Mucosa of descending colon (tissue), 3 donors: ENCODE measurements at regions not wholly inside any gene's neighbourhood (a gene's known extent, or its start where the extent isn't known, plus 50 kb on each side); places are given as distances from the start of the nearest gene placed in this dataset.

Source experiments
- ATAC-seq: fragments of 200-7000 bp; cut with Tn5 transposase; one replicate; pipeline ENCODE4 v1.9.1; 2020; ENCODE audit warnings: mild to moderate bottlenecking, moderate library complexity
- DNase-seq, 3 donors: peaks; one replicate each; pipeline ENCODE4 v3.0.0-alpha.2; 2020
- H3K36me3 ChIP-seq: fragments of 200-600 bp; one replicate; pipeline ENCODE4 v1.8.0; 2021; ENCODE audit warnings: low read depth, mild to moderate bottlenecking
- H3K4me1 ChIP-seq: fragments of 200-600 bp; one replicate; pipeline ENCODE4 v1.8.0; 2021; ENCODE audit warnings: low read depth, mild to moderate bottlenecking
- H3K4me3 ChIP-seq: fragments of 200-600 bp; one replicate; pipeline ENCODE4 v1.8.0; 2021; ENCODE audit warnings: mild to moderate bottlenecking
- H3K9me3 ChIP-seq: fragments of 200-600 bp; one replicate; pipeline ENCODE4 v1.8.0; 2021; ENCODE audit warnings: mild to moderate bottlenecking
- CTCF ChIP-seq: fragments of 200-600 bp; IDR thresholded peaks from one replicate; pipeline ENCODE4 v1.8.0; 2022; ENCODE audit warnings: antibody characterized with exemption, mild to moderate bottlenecking
- intact Hi-C, 2 donors: fragments of 100-400 bp; cut with DNase I in 1 of 2; cut with micrococcal nuclease in 1 of 2; formaldehyde crosslinking; loops; one replicate each; pipeline versions ENCODE4 v1.11.0 to v1.11.1; 2022; cut with DNase I, micrococcal nuclease
- donor health status: DM: no; HTN: no; CAD: no; lungs with moderate emphysema.
- donor health status: DM: no; HTN: no; CAD: no.
- donor health status: DM: no; HTN: yes; CAD: no.

- no peaks in the 10 kb centered on the region for H3K4me1 ChIP-seq
- DNase-seq, result no peak
- no peak for ATAC-seq
- no peak overlapping the region for H3K4me3 ChIP-seq
- H3K36me3 ChIP-seq, result no peaks in the 10 kb centered on the region
- TF ChIP-seq CTCF, result no peak
- intact Hi-C loops, result no loop called here
- H3K9me3 ChIP-seq, result no peaks in the 10 kb centered on the region
Measured at GRCh38 chr7:20016669-20017068, 200.5 kb downstream of the MACC1 start.

GRCh38 chr7:20013536-20013935 is 203.6 kb downstream of the MACC1 start:
- Histone ChIP-seq H3K9me3 (no peaks in the 10 kb centered on the region), H3K4me1 (no peaks in the 10 kb centered on the region), H3K36me3 (no peaks in the 10 kb centered on the region), H3K4me3 (no peak overlapping the region)
- intact Hi-C loops, result no loop called here
- DNase-seq (no peak), ATAC-seq (no peak)
- TF ChIP-seq CTCF, result no peak

GRCh38 chr7:20012100-20012499 is 205.1 kb downstream of the MACC1 start:
- no peaks in the 10 kb centered on the region for H3K4me1 ChIP-seq
- H3K36me3 ChIP-seq, result no peaks in the 10 kb centered on the region
- no peak for TF ChIP-seq CTCF
- H3K4me3 ChIP-seq, result no peak overlapping the region
- no peak for DNase-seq
- H3K9me3 ChIP-seq, result no peaks in the 10 kb centered on the region
- no peak for ATAC-seq
- intact Hi-C loops, result no loop called here

GRCh38 chr7:20010877-20011276 is 206.3 kb downstream of the MACC1 start:
- no peak for DNase-seq
- no peaks in the 10 kb centered on the region for H3K4me1 ChIP-seq
- no peak overlapping the region for H3K4me3 ChIP-seq
- TF ChIP-seq CTCF, result no peak
- ATAC-seq, result no peak
- intact Hi-C loops, result no loop called here
- no peaks in the 10 kb centered on the region for H3K9me3 ChIP-seq
- no peaks in the 10 kb centered on the region for H3K36me3 ChIP-seq

- no peak for TF ChIP-seq CTCF
- no peak for ATAC-seq
- intact Hi-C loops, result no loop called here
- DNase-seq, result no peak
- H3K9me3 ChIP-seq, result no peaks in the 10 kb centered on the region
- no peaks in the 10 kb centered on the region for H3K4me1 ChIP-seq
- H3K36me3 ChIP-seq, result no peaks in the 10 kb centered on the region
- H3K4me3 ChIP-seq, result no peak overlapping the region
Measured at GRCh38 chr7:20007510-20007909, 209.7 kb downstream of the MACC1 start.

- Histone ChIP-seq H3K4me1 (no peaks in the 10 kb centered on the region), H3K9me3 (no peaks in the 10 kb centered on the region), H3K36me3 (no peaks in the 10 kb centered on the region), H3K4me3 (no peak overlapping the region)
- no peak for TF ChIP-seq CTCF
- DNase-seq (no peak), ATAC-seq (no peak)
- intact Hi-C loops, result no loop called here
Measured at GRCh38 chr7:20005081-20005480, 212.1 kb downstream of the MACC1 start.
